HEK293T (cell line): ENCODE measurements at regions not wholly inside any gene's neighbourhood (a gene's known extent, or its start where the extent isn't known, plus 50 kb on each side); places are given as distances from the start of the nearest gene placed in this dataset.

Experiments used
- BHLHE40 ChIP-seq: fragments of 450-650 bp; IDR thresholded peaks from 2 replicates; pipeline ENCODE4 v1.6.1; 2016; ENCODE audit warnings: mild to moderate bottlenecking, moderate library complexity, borderline replicate concordance
- ELF4 ChIP-seq: fragments of 450-650 bp; IDR thresholded peaks from 2 replicates; pipeline ENCODE4 v1.6.1; 2017; ENCODE audit warnings: antibody characterized with exemption
- FOXA1 ChIP-seq: fragments of 450-650 bp; IDR thresholded peaks from 2 replicates; pipeline ENCODE4 v1.6.1; 2016; ENCODE audit warnings: mild to moderate bottlenecking
- FOXK2 ChIP-seq: fragments of 450-650 bp; IDR thresholded peaks from 2 replicates; pipeline ENCODE4 v1.6.1; 2016; ENCODE audit warnings: mild to moderate bottlenecking
- FOXM1 ChIP-seq: fragments of 450-650 bp; IDR thresholded peaks from 2 replicates; pipeline ENCODE4 v1.6.1; 2017; ENCODE audit warnings: mild to moderate bottlenecking, borderline replicate concordance
- SP1 ChIP-seq: fragments of 450-650 bp; IDR thresholded peaks from 2 replicates; pipeline ENCODE4 v1.6.1; 2017
- SUZ12 ChIP-seq: fragments of 450-650 bp; IDR thresholded peaks from 2 replicates; pipeline ENCODE4 v1.6.1; 2016; ENCODE audit warnings: mild to moderate bottlenecking
- TARDBP ChIP-seq: fragments of 450-650 bp; IDR thresholded peaks from 2 replicates; pipeline ENCODE4 v1.6.1; 2016
- ZNF384 ChIP-seq: fragments of 450-650 bp; IDR thresholded peaks from 2 replicates; pipeline ENCODE4 v1.6.1; 2016
- TF ChIP-seq, protein P1 (sequence below): fragments of 450-650 bp; IDR thresholded peaks from 2 replicates; pipeline ENCODE4 v1.6.1; 2016

DNA sequence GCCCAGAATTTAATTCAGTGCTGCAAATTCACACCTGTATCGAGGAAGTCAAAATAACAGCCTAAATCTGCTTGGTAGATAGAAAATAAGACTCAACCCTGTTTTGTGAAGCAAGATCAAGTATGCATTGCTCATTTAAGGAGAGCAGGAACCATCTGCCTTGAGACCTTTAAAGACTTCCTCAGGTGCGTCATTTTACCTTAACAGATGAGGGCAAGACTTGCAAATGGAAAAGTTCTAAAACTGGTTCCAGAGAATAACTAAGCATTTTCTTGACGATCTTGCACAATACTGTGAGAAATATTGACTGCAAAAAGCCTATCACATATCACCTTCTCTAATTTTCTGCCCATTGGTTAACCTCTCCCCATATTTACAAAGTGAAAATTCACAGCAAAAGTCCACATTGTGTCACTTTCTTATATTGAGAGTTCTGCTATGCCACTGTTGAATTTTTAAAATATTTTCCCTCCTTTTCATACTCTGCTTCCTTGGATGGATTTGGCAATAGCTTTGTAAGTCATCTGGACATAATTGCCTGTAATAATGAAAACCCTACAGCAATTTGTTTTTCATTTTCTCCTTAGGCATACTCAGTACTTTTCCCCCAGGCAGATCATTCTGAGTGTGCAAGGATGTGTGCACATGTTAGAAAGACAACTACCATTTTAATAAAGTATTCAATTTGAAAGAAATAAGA lies 234.2 kb downstream of the AASDHPPT start:
- TF ChIP-seq FOXK2 (no peak), FOXA1 (no peak), TARDBP (no peak), SP1 (no peak), BHLHE40 (no peak), FOXM1 (no peak), ZNF384 (no peak), ELF4 (no peak), SUZ12 (no peak)
- TF ChIP-seq, protein P1, sequence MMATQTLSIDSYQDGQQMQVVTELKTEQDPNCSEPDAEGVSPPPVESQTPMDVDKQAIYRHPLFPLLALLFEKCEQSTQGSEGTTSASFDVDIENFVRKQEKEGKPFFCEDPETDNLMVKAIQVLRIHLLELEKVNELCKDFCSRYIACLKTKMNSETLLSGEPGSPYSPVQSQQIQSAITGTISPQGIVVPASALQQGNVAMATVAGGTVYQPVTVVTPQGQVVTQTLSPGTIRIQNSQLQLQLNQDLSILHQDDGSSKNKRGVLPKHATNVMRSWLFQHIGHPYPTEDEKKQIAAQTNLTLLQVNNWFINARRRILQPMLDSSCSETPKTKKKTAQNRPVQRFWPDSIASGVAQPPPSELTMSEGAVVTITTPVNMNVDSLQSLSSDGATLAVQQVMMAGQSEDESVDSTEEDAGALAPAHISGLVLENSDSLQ: no peak
